LNCaP clone FGC (cell line): ENCODE measurements at regions not wholly inside any gene's neighbourhood (a gene's known extent, or its start where the extent isn't known, plus 50 kb on each side); places are given as distances from the start of the nearest gene placed in this dataset.
"Not testable (repeated sequence)": the region's sequence is repeated elsewhere in the genome, so short reads cannot be mapped to it uniquely, and the experiment has no call there.

ENCODE experiments used
- DNase-seq: peaks from one replicate; pipeline ENCODE4 v3.0.0-alpha.2; 2011; ENCODE audit warnings: low read depth
- H3K4me3 ChIP-seq: 2 replicates; pipeline ENCODE4 v1.5.1; 2011; ENCODE audit warnings: mild to moderate bottlenecking, low read depth, low read length, control low read depth
- TF ChIP-seq, protein P1 (sequence below): IDR thresholded peaks from 2 replicates; pipeline ENCODE4 v1.5.1; 2012; ENCODE audit warnings: mild to moderate bottlenecking; ENCODE audit not compliant: control insufficient read depth, insufficient read depth; ENCODE audit errors: extremely low read depth

DNA sequence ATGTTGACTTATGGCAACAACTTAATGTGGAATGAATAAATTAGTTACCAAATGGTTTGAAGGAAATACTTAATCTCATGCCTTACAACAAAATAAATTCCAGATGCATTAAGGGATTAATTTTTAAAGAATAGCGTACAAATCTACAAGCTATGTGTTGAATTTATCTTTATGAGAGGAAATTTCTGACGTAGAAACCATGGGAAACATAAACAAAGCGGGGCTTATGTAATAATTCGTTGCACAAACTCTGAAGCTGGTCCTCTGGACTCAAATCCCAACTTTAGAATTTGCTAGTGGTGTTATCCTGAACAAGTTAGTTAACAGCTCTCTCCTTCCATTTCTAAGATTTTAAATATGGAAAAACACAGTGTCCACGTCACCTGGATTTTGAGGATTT, 137.4 kb upstream of the CALCR start:
- TF ChIP-seq, protein P1, sequence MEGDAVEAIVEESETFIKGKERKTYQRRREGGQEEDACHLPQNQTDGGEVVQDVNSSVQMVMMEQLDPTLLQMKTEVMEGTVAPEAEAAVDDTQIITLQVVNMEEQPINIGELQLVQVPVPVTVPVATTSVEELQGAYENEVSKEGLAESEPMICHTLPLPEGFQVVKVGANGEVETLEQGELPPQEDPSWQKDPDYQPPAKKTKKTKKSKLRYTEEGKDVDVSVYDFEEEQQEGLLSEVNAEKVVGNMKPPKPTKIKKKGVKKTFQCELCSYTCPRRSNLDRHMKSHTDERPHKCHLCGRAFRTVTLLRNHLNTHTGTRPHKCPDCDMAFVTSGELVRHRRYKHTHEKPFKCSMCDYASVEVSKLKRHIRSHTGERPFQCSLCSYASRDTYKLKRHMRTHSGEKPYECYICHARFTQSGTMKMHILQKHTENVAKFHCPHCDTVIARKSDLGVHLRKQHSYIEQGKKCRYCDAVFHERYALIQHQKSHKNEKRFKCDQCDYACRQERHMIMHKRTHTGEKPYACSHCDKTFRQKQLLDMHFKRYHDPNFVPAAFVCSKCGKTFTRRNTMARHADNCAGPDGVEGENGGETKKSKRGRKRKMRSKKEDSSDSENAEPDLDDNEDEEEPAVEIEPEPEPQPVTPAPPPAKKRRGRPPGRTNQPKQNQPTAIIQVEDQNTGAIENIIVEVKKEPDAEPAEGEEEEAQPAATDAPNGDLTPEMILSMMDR = no peak
- no peak overlapping the region for H3K4me3 ChIP-seq
- no peak for DNase-seq

- H3K4me3 ChIP-seq, DNase-seq: not testable (repeated sequence)
Observed at GRCh38 chr7:93708255-93708654, 133.7 kb upstream of the CALCR start.

DNA sequence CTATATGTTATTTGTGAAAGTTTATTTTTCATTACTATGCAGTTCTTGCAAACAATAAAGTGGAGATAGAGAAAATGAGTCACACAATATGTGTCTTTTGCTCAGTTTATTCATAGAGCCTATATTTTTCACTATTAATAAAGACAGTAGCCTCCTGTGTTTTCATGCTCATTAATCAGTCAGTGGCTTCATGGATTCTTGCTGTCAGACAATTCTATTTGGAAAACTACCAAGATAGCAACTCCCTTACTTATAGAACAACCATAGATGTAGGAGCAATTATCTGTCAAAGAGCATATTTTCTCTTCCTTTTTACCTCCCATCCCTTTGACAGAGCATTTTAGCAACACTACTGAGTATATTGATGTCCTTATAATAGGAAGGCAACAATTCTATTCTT, 132.7 kb upstream of the CALCR start:
- DNase-seq = no peak
- no peak overlapping the region for H3K4me3 ChIP-seq
- TF ChIP-seq, protein P1 = no peak

GRCh38 chr7:93706162-93706561, 131.6 kb upstream of the CALCR start:
- H3K4me3 ChIP-seq, DNase-seq: not testable (repeated sequence)

DNA sequence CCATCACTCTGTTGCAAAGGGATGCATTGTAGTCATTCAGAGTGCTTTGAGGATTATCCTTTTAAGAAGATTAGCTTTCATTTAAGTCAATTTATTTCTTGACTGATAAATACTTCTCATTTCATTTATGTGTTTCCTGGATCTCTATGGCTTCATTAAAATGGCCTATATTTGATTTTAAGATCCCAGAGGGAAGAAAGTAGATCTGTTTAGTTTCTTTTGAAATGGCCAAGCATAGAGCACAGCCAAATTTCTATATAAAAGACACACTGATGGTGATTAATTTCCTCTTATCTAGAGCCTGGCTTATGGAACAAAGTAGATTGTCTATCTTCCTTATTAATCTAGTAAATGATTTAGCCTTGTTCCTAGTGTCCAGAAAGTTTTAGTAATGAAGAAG, 129.7 kb upstream of the CALCR start:
- TF ChIP-seq, protein P1 = no peak
- no peak for DNase-seq
- H3K4me3 ChIP-seq = no peak overlapping the region

DNA sequence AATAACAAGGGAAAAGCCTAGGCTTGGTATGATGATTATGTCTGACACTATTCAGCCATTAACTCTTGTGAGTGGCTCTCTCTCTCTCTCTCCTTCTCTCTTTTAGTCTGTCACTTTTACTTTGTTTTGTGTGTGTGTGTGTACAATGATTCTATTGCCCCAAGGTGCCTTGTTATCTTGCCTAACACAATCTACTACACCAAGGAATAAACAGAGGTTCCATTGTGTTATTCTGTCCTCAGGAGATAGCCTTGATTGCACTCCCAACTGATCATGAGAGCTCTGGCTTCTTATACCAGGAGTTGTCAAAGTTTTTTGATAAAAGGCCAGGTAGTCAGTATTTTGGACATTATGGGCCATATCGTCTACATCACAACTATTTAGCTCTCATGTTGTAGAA, 123.4 kb upstream of the CALCR start:
- TF ChIP-seq, protein P1 = no peak
- no peak overlapping the region for H3K4me3 ChIP-seq
- no peak for DNase-seq

DNA sequence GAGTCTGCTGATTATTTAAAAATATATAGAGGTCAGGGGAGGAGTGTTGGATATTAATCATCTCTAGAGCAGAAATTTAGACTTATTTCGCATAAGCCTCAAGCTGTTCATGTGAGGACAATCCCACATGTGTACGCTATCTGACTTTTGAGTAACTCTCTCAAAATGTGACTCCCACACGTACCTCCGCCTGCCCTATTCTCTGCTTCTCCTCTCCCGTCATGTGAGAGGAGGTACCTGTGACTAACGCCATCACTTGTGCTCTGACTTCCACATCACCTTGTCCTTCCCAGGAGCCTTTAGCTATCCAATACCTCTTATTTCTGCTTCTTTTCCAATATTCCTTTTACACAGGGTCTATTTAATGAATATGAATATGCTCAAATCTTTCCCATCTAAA, 119.3 kb upstream of the CALCR start:
- DNase-seq = no peak
- no peak overlapping the region for H3K4me3 ChIP-seq
- TF ChIP-seq, protein P1 = no peak

- TF ChIP-seq, protein P1 = no peak
- H3K4me3 ChIP-seq = no peak overlapping the region
- DNase-seq = no peak
Observed at GRCh38 chr7:93690021-93690420, 115.5 kb upstream of the CALCR start.
